BLaER1 treated with 17β-estradiol and CSF1 and Interleukin-3, amounts not matched to agents 10 nM and 100 nM (cell line): ENCODE measurements at regions not wholly inside any gene's neighbourhood (a gene's known extent, or its start where the extent isn't known, plus 50 kb on each side); places are given as distances from the start of the nearest gene placed in this dataset.
A peak's percentile ranks its signal among the peaks of the same experiment; 100 is the strongest.

Experiments
- H3K27ac ChIP-seq, 11 experiments: shearing (Covaris generic); formaldehyde crosslinking; 2 replicates each; pipeline ENCODE4 v1.8.1; 2022
- H3K27me3 ChIP-seq, 11 experiments: shearing (Covaris generic); formaldehyde crosslinking; 2 replicates each; pipeline ENCODE4 v1.8.1; 2022
- H3K36me3 ChIP-seq, 11 experiments: shearing (Covaris generic); formaldehyde crosslinking; 2 replicates each; pipeline ENCODE4 v1.8.1; 2022
- H3K4me1 ChIP-seq, 10 experiments: shearing (Covaris generic); formaldehyde crosslinking; 2 replicates each; pipeline ENCODE4 v1.8.1; 2022
- H3K4me2 ChIP-seq, 11 experiments: shearing (Covaris generic); formaldehyde crosslinking; 2 replicates each; pipeline ENCODE4 v1.8.1; 2022
- H3K4me3 ChIP-seq, 10 experiments: shearing (Covaris generic); formaldehyde crosslinking; 2 replicates each; pipeline ENCODE4 v1.8.1; 2022
- H3K9ac ChIP-seq, 11 experiments: shearing (Covaris generic); formaldehyde crosslinking; 2 replicates each; pipeline ENCODE4 v1.8.1; 2022
- H3K9me3 ChIP-seq, 11 experiments: shearing (Covaris generic); formaldehyde crosslinking; replicated peaks in 1 of 11; 2 replicates each; pipeline ENCODE4 v1.8.1; 2022
- H4K20me1 ChIP-seq, 11 experiments: shearing (Covaris generic); formaldehyde crosslinking; 2 replicates each; pipeline ENCODE4 v1.8.1; 2022
- Cebpa-rat ChIP-seq, 11 experiments: shearing (Covaris generic); IDR thresholded peaks; 2 replicates each; pipeline ENCODE4 v1.8.1; 2022

- no peak overlapping the region for H3K9ac ChIP-seq
Measured at GRCh38 chr16:50473356-50473945, 74.7 kb upstream of the NKD1 start.

DNA sequence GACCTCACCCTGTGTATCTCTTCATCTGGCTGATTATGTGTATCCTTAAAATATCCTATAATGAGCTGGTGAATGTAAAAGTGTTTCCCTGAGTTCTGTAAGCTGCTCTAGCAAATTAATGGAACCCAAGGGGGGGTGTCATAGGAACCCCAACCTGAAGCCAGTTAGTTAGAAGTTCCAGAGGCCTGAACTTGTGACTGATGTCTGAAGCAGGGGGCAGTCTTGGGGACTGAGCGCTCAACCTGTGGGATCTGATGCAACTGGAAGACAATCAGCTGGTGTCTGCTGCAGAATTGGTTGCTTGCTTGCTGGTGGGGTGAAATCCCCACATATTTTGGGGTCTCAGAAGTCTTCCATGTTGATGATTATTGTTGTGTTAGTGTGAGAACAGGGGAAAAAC lies 75.7 kb upstream of the NKD1 start:
- peaks cover 0 to 36% (median 18%) of the 10 kb centered on the region in 10 experiments; a peak in 15 of 20 replicates for H3K4me1 ChIP-seq
- no peak overlapping the region for H3K4me2 ChIP-seq
- peaks cover 0 to 4% (median 0%) of the 10 kb centered on the region in 11 experiments; a peak in 1 of 22 replicates for H3K9me3 ChIP-seq
- H3K9ac ChIP-seq = no peak overlapping the region
- no peak overlapping the region for H3K4me3 ChIP-seq
- H4K20me1 ChIP-seq = peaks cover 0 to 8% (median 0%) of the 10 kb centered on the region in 11 experiments; a peak in 1 of 22 replicates
- H3K36me3 ChIP-seq = no peaks in the 10 kb centered on the region
- no peak overlapping the region for H3K27ac ChIP-seq
- TF ChIP-seq Cebpa-rat (IDR thresholded peaks at IDR 0.05) = no peak
- H3K27me3 ChIP-seq = peaks cover 0 to 19% (median 4%) of the 10 kb centered on the region in 11 experiments; a peak in 11 of 22 replicates

More at GRCh38 chr16:50473356-50473945, 74.7 kb upstream of the NKD1 start:
- Histone ChIP-seq H3K4me2 (peak overlapping the region in 3 of 11 experiments; percentile 1 to 37 (median 6); a peak in 1 of 22 replicates), H3K4me3 (no peak overlapping the region), H3K27ac (no peak overlapping the region), H4K20me1 (peaks cover 0 to 8% (median 0%) of the 10 kb centered on the region in 11 experiments; a peak in 1 of 22 replicates), H3K36me3 (no peaks in the 10 kb centered on the region), H3K4me1 (peaks cover 0 to 32% (median 15%) of the 10 kb centered on the region in 10 experiments; a peak in 17 of 20 replicates), H3K27me3 (peaks cover 0 to 10% (median 2%) of the 10 kb centered on the region in 11 experiments; a peak in 9 of 22 replicates), H3K9me3 (peaks cover 0 to 4% (median 0%) of the 10 kb centered on the region in 11 experiments; a peak in 1 of 22 replicates)
- TF ChIP-seq Cebpa-rat (IDR thresholded peaks at IDR 0.05) = no peak

DNA sequence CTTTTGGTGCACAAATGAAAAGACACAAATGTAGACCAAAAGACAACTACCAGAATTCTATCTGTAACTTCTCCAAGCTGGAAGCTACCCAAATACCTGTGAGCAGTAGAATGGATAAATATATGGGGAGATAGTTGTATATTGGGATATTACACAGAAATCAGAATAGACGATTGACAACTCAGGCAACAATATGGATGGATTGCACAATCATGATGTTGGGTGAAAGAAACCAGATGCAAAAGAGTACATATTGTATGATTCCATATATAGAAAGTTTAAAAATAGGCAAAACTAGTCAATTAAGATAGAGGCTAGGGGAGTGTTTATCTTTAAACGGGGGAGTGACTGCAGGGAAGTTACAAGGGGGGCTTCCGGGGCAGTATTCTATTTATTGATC lies 77.5 kb upstream of the NKD1 start:
- H3K27me3 ChIP-seq = peaks cover 0 to 25% (median 6%) of the 10 kb centered on the region in 11 experiments; a peak in 11 of 22 replicates
- H3K4me1 ChIP-seq = peaks cover 0 to 37% (median 20%) of the 10 kb centered on the region in 10 experiments; a peak in 15 of 20 replicates
- no peak overlapping the region for H3K4me3 ChIP-seq
- no peak overlapping the region for H3K4me2 ChIP-seq
- H3K27ac ChIP-seq = no peak overlapping the region
- no peaks in the 10 kb centered on the region for H3K36me3 ChIP-seq
- peak in 3 of 11 experiments; percentile 26 to 61 (median 38); a peak in 3 of 22 replicates for TF ChIP-seq Cebpa-rat (IDR thresholded peaks at IDR 0.05)
- H4K20me1 ChIP-seq = peaks cover 0 to 14% (median 0%) of the 10 kb centered on the region in 11 experiments; a peak in 1 of 22 replicates
- peaks cover 0 to 4% (median 0%) of the 10 kb centered on the region in 11 experiments; a peak in 1 of 22 replicates for H3K9me3 ChIP-seq
- H3K9ac ChIP-seq = no peak overlapping the region

DNA sequence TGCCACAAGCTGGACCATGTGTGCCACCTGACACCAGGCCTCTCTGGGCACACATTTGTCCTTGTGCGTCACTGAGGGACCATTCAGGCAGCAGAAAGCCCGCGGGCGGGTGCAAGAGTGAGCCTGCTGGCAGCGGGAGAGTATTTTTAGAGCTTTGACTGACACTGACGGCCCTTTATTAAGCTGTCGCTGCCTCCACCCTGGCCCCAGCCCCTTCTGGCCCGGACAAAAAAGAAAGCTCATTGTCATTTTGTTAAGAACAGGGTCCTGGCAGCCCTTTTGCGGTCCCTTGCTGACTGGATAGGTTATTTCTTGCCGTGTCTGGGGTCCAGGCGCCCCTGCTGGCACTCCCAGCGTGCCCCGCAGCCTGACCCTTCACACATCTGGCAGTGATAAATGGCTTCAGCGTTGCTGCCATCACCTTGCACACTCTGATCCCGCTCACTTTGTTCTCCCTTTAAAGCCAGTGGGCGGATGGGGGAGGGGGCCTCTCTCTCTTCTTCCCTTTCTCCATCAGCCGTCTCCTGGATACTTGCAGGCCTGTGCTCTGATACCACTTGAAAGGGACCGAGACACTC lies 78.4 kb upstream of the NKD1 start:
- no peak overlapping the region for H3K9ac ChIP-seq
- peaks cover 0 to 40% (median 20%) of the 10 kb centered on the region in 10 experiments; a peak in 15 of 20 replicates for H3K4me1 ChIP-seq
- peaks cover 0 to 25% (median 6%) of the 10 kb centered on the region in 11 experiments; a peak in 11 of 22 replicates for H3K27me3 ChIP-seq
- peaks cover 0 to 14% (median 0%) of the 10 kb centered on the region in 11 experiments; a peak in 1 of 22 replicates for H4K20me1 ChIP-seq
- H3K9me3 ChIP-seq = peaks cover 0 to 4% (median 0%) of the 10 kb centered on the region in 11 experiments; a peak in 1 of 22 replicates
- H3K27ac ChIP-seq = no peak overlapping the region
- TF ChIP-seq Cebpa-rat (IDR thresholded peaks at IDR 0.05) = no peak
- no peaks in the 10 kb centered on the region for H3K36me3 ChIP-seq
- no peak overlapping the region for H3K4me3 ChIP-seq
- peak overlapping the region in 5 of 11 experiments; percentile 9 to 91 (median 79); a peak in 7 of 22 replicates for H3K4me2 ChIP-seq

GRCh38 chr16:50469121-50469743 lies 79.0 kb upstream of the NKD1 start:
- Histone ChIP-seq H3K27ac (no peak overlapping the region), H3K4me1 (peaks cover 0 to 40% (median 20%) of the 10 kb centered on the region in 10 experiments; a peak in 15 of 20 replicates), H4K20me1 (peaks cover 0 to 14% (median 0%) of the 10 kb centered on the region in 11 experiments; a peak in 1 of 22 replicates), H3K9me3 (peaks cover 0 to 4% (median 0%) of the 10 kb centered on the region in 11 experiments; a peak in 1 of 22 replicates), H3K4me3 (no peak overlapping the region), H3K36me3 (no peaks in the 10 kb centered on the region), H3K4me2 (peak overlapping the region in 6 of 11 experiments; percentile 35 to 94 (median 88); a peak in 10 of 22 replicates), H3K27me3 (peaks cover 0 to 25% (median 6%) of the 10 kb centered on the region in 11 experiments; a peak in 11 of 22 replicates), H3K9ac (no peak overlapping the region)
- no peak for TF ChIP-seq Cebpa-rat (IDR thresholded peaks at IDR 0.05)

DNA sequence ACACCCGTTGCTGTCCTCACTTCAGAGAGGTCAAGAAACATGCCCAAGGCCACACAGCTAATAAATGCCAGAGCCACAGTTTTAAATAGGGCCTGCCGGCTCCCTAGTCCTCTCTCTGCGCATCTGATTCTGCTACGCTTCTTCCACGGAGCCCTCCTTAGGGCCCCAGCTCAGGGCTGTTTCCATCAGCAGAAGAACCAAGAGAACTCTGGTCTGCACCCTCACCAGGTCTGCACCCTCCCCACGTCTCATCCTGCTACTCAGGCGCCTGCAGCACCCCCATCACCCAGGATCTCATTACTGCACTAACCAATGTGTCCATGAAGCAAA lies 79.5 kb upstream of the NKD1 start:
- TF ChIP-seq Cebpa-rat (IDR thresholded peaks at IDR 0.05) = no peak

GRCh38 chr16:50467943-50468748 lies 80.0 kb upstream of the NKD1 start:
- Histone ChIP-seq H3K9ac (peak overlapping the region in 10 of 11 experiments; percentile 49 to 64 (median 59); a peak in 12 of 22 replicates), H3K27ac (no peak overlapping the region; a peak in 1 of 22 replicates)

More for the DNA sequence above, 79.5 kb upstream of the NKD1 start:
- Histone ChIP-seq H3K4me3 (no peak overlapping the region; a peak in 2 of 20 replicates), H4K20me1 (peaks cover 0 to 14% (median 0%) of the 10 kb centered on the region in 11 experiments; a peak in 1 of 22 replicates), H3K9ac (peak overlapping the region in 2 of 11 experiments; percentile 31 to 41; a peak in 1 of 22 replicates), H3K36me3 (no peaks in the 10 kb centered on the region), H3K9me3 (peaks cover 0 to 4% (median 0%) of the 10 kb centered on the region in 11 experiments; a peak in 1 of 22 replicates), H3K4me1 (peaks cover 0 to 35% (median 19%) of the 10 kb centered on the region in 10 experiments; a peak in 15 of 20 replicates), H3K4me2 (peak overlapping the region in 10 of 11 experiments; percentile 79 to 94 (median 91); a peak in 19 of 22 replicates), H3K27me3 (peaks cover 0 to 25% (median 6%) of the 10 kb centered on the region in 11 experiments; a peak in 11 of 22 replicates), H3K27ac (no peak overlapping the region)

More at GRCh38 chr16:50467943-50468748, 80.0 kb upstream of the NKD1 start:
- Histone ChIP-seq H3K4me2 (peak overlapping the region; percentile 79 to 94 (median 91)), H3K4me3 (peak overlapping the region; percentile 31 to 68 (median 53); a peak in 18 of 20 replicates), H3K9me3 (peaks cover 0 to 4% (median 0%) of the 10 kb centered on the region in 11 experiments; a peak in 1 of 22 replicates), H3K4me1 (peaks cover 0 to 35% (median 21%) of the 10 kb centered on the region in 10 experiments; a peak in 16 of 20 replicates), H4K20me1 (peaks cover 0 to 14% (median 0%) of the 10 kb centered on the region in 11 experiments; a peak in 1 of 22 replicates), H3K36me3 (no peaks in the 10 kb centered on the region), H3K27me3 (peaks cover 0 to 25% (median 6%) of the 10 kb centered on the region in 11 experiments; a peak in 11 of 22 replicates)
- TF ChIP-seq Cebpa-rat (IDR thresholded peaks at IDR 0.05) = no peak
